ENCODE measurements at regions not wholly inside any gene's neighbourhood (a gene's known extent, or its start where the extent isn't known, plus 50 kb on each side); places are given as distances from the start of the nearest gene placed in this dataset.

- Histone ChIP-seq H3K4me1 (ENCODE audit: control insufficient read depth, low read length) (no peaks in the 10 kb centered on the region), H3K4me2 (ENCODE audit: low read length) (no peak overlapping the region), H3K36me3 (ENCODE audit: control insufficient read depth, low read length) (no peaks in the 10 kb centered on the region), H3K27ac (ENCODE audit: low read depth, low read length) (no peak overlapping the region), H3K4me3 (ENCODE audit: low read length) (no peak overlapping the region), H3K27me3 (ENCODE audit: control insufficient read depth, low read length) (no peaks in the 10 kb centered on the region; the same call in 1 of the 2 replicates), H4K20me1 (ENCODE audit: control insufficient read depth, insufficient read depth, low read depth, low read length) (no peaks in the 10 kb centered on the region), H3K9me3 (ENCODE audit: control insufficient read depth, insufficient read depth, low read length) (no peaks in the 10 kb centered on the region), H3K79me2 (ENCODE audit: control insufficient read depth, low read length) (no peaks in the 10 kb centered on the region), H3F3A (ENCODE audit: control insufficient read depth, insufficient read depth) (no peaks in the 10 kb centered on the region), H3K9me2 (replicated peaks; ENCODE audit: control insufficient read depth, low read length) (no peaks in the 10 kb centered on the region)
- no peak for TF ChIP-seq CTCF (IDR thresholded peaks at IDR 0.05; ENCODE audit: low read depth, low read length, poor library complexity, severe bottlenecking)
- TF ChIP-seq EZH2phosphoT487 (IDR thresholded peaks at IDR 0.05; ENCODE audit: borderline replicate concordance, low read length) = no peak
Observed at GRCh38 chr4:15233626-15234025, 194.2 kb upstream of the C1QTNF7 start.

GRCh38 chr4:15234116-15234855 lies 193.5 kb upstream of the C1QTNF7 start:
- no peaks in the 10 kb centered on the region for H3F3A ChIP-seq (ENCODE audit: control insufficient read depth, insufficient read depth)
- H3K9me3 ChIP-seq (ENCODE audit: control insufficient read depth, insufficient read depth, low read length) = no peaks in the 10 kb centered on the region
- no peak for TF ChIP-seq EZH2phosphoT487 (IDR thresholded peaks at IDR 0.05; ENCODE audit: borderline replicate concordance, low read length)
- TF ChIP-seq CTCF (IDR thresholded peaks at IDR 0.05; ENCODE audit: low read depth, low read length, poor library complexity, severe bottlenecking) = no peak
- no peaks in the 10 kb centered on the region for H3K79me2 ChIP-seq (ENCODE audit: control insufficient read depth, low read length)
- H4K20me1 ChIP-seq (ENCODE audit: control insufficient read depth, insufficient read depth, low read depth, low read length) = no peaks in the 10 kb centered on the region
- no peaks in the 10 kb centered on the region for H3K36me3 ChIP-seq (ENCODE audit: control insufficient read depth, low read length)
- H3K27ac ChIP-seq (ENCODE audit: low read depth, low read length) = no peak overlapping the region
- H3K4me2 ChIP-seq (ENCODE audit: low read length) = no peak overlapping the region
- H3K9me2 ChIP-seq (replicated peaks; ENCODE audit: control insufficient read depth, low read length) = no peaks in the 10 kb centered on the region
- H3K4me3 ChIP-seq (ENCODE audit: low read length) = no peak overlapping the region
- no peaks in the 10 kb centered on the region; the same call in 1 of the 2 replicates for H3K27me3 ChIP-seq (ENCODE audit: control insufficient read depth, low read length)
- H3K4me1 ChIP-seq (ENCODE audit: control insufficient read depth, low read length) = no peaks in the 10 kb centered on the region

- no peaks in the 10 kb centered on the region for H3K9me3 ChIP-seq (ENCODE audit: control insufficient read depth, insufficient read depth, low read length)
- no peaks in the 10 kb centered on the region for H3K9me2 ChIP-seq (replicated peaks; ENCODE audit: control insufficient read depth, low read length)
- H3K4me2 ChIP-seq (ENCODE audit: low read length) = no peak overlapping the region
- H3F3A ChIP-seq (ENCODE audit: control insufficient read depth, insufficient read depth) = no peaks in the 10 kb centered on the region
- no peak for TF ChIP-seq EZH2phosphoT487 (IDR thresholded peaks at IDR 0.05; ENCODE audit: borderline replicate concordance, low read length)
- no peak for TF ChIP-seq CTCF (IDR thresholded peaks at IDR 0.05; ENCODE audit: low read depth, low read length, poor library complexity, severe bottlenecking)
- H3K4me3 ChIP-seq (ENCODE audit: low read length) = no peak overlapping the region
- no peaks in the 10 kb centered on the region for H4K20me1 ChIP-seq (ENCODE audit: control insufficient read depth, insufficient read depth, low read depth, low read length)
- no peaks in the 10 kb centered on the region; the same call in 1 of the 2 replicates for H3K27me3 ChIP-seq (ENCODE audit: control insufficient read depth, low read length)
- H3K4me1 ChIP-seq (ENCODE audit: control insufficient read depth, low read length) = no peaks in the 10 kb centered on the region
- H3K27ac ChIP-seq (ENCODE audit: low read depth, low read length) = no peak overlapping the region
- H3K36me3 ChIP-seq (ENCODE audit: control insufficient read depth, low read length) = no peaks in the 10 kb centered on the region
- no peaks in the 10 kb centered on the region for H3K79me2 ChIP-seq (ENCODE audit: control insufficient read depth, low read length)
Observed at GRCh38 chr4:15234856-15235126, 193.0 kb upstream of the C1QTNF7 start.

Measured in DOHH2 (cell line).